ENCODE measurements at regions not wholly inside any gene's neighbourhood (a gene's known extent, or its start where the extent isn't known, plus 50 kb on each side); places are given as distances from the start of the nearest gene placed in this dataset.
A peak's percentile ranks its signal among the peaks of the same experiment; 100 is the strongest.

GRCh38 chr3:72698154-72698917 lies 149.9 kb downstream of the SHQ1 start:
- no peak for ATAC-seq

DNA sequence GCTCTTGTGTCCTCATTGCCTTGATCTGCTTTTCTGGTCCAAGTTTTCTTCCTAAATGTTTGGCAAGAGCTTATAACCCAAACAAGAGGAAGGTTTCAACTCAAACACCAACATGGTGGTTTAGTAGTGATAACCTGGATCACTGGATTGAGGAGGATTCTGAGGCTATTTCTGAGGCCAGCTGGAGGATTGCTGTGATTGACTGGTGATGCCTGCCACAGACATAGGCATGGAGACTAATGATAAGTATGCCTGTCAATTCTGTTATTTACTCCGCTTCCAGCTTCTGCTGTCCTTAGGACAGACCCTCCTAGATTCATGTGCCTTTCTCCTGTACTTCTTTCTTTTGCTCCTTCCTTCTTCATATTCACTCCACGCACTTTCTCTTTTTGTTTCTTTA lies 150.5 kb downstream of the SHQ1 start:
- ATAC-seq, result no peak

- no peak for ATAC-seq
Observed at GRCh38 chr3:72696815-72697214, 151.4 kb downstream of the SHQ1 start.

DNA sequence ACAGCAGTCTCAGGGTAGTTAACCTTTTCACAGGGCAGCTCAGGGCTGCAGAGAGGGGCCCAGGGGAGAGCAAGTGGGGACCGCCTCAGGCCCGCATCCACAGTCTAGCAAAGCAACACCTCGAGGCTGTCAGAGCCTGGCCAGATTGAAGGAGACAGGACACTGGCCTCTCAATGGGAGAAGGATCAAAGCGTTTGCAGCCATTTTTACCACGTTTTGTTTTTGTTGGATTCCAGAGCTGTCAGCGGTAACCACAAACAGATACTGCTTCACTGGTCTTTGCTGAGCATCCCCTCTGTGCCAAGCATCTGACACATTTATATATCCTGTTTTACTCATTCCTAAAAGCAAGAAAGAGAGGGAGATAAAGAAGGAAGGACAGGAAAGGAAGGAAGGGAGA lies 153.8 kb downstream of the SHQ1 start:
- no peak for ATAC-seq

GRCh38 chr3:72692990-72693389 lies 155.3 kb downstream of the SHQ1 start:
- no peak for ATAC-seq

- no peak for ATAC-seq
Observed at GRCh38 chr3:72690629-72691028, 157.6 kb downstream of the SHQ1 start.

GRCh38 chr3:72682936-72683452 lies 165.3 kb downstream of the SHQ1 start:
- peak; percentile 58 to 68 for ATAC-seq

DNA sequence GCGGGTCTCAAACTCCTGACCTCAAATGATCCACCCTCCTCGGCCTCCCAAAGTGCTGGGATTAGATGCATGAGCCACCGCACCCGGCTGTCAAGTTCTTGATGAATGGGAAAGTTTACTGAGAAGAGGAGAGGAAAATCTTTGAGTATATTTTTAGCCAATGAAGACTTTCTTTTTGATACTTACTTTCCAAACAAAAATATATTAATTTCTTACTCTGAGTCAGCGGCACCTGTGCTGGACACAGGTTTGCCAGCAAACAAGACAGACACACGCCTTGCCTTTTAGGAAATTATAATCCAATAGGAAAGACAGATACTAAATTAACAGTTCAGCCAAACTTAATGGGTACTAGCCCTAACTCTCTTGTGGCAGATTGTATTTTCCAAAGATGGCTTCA lies 166.6 kb downstream of the SHQ1 start:
- ATAC-seq, result no peak

DNA sequence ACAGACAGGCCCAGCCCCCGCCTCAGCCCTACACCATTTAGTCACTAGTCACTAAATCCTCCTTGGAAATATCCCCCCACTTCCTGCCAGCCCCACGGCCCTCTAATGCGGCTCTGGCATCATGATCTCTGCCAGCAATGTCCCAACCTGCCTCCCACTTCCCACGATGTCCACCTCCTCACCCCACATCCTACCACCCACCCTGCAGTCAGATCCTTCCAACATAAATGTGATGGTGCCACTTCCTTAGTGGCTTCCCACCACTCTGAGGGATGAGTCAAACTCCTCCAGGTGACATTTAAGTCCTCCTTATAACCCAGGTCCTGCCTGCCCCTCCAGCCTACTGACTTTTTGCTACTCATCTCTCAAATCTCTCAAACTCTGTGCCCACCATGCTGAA lies 167.5 kb downstream of the SHQ1 start:
- no peak for ATAC-seq

DNA sequence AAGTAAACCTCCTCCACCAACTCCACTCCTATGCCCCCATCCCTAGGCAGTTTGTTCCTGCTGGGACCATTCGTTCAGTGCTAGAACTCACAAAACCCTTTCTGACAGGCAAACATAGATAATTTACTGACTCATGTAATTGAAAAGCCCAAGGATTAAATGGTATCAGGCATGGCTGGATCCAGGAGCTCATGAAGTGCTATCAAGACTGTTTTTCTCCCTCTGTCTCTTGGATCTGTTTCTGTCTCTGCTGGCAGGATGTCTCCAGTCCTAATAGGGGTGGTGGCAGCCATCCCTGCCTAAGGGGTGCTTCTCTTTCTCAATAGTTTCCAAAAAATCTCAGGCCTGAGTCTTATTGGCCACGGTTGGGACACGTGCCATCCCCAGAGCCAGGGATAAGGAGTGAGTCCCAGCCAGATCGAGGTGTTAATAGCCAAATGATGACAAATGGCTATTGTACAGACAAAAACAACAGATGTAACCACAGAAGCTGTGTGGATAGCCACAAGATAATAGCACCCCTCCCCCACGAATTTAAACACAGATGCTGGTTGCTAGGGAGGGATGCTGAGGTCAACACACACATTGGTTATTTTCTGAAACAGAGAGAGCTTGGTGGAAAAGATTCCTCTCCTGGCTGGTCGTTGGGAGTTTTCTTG lies 168.6 kb downstream of the SHQ1 start:
- ATAC-seq, result no peak

GRCh38 chr3:72678867-72679266 lies 169.4 kb downstream of the SHQ1 start:
- ATAC-seq, result peak in 1 of 2 donors; percentile 44

GRCh38 chr3:72678380-72678779 lies 169.9 kb downstream of the SHQ1 start:
- ATAC-seq, result no peak

DNA sequence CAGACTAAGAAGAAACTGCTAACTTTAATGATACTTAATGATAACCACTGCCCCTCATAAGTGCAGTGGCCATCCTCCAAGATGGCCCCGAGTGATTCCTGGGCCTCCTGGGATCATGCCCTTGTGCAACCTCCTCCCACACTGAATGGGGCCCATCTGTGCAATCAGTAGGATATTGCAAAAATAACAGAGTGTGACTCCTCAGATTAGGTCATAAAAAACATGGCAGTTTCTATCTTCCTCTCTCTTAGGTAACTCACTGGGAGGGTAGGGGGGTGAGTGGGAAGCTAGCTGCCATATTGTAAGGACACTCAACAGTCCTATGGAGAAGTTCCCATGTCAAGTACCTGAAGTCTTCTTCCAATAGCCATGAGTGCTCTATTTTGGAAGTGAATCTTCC lies 173.0 kb downstream of the SHQ1 start:
- ATAC-seq, result no peak

DNA sequence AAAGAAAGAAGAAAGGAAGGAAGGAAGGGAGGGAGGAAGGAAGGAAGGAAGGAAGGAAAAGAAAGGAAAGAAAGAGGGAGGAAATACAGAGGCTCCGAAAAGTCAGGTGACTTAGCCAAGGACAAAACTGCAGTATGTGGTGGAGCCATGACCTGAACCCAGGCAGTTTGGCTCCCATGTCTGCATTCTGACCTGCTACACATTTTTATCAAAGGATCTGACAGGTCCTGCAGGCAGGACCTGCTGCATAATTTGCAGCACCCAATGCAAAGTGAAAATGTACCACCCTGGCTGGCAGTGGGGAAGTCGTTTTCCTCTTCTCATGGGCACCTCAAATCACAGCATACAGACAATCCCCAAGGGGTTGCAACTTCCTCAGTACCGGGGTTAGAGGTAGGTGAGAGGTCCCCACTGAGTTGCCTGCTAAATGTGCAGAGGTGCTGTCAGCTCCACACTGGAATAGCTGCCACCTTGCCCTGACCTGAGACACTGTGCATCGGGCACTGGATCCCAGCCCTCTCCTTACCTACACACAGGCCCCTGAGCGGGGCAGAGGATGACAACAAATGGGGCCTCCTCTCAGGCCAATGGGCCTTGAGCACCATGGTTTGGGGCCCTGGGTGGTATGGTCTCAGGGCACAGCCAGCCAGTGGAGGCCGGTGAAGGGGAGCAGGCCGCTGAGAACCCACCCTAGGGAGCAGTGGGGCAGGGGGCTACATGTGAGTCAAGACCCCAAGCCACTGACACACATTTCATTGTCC lies 175.1 kb downstream of the SHQ1 start:
- no peak for ATAC-seq

- no peak for ATAC-seq
Observed at GRCh38 chr3:72669224-72669623, 179.0 kb downstream of the SHQ1 start.

GRCh38 chr3:72666447-72666755 lies 181.8 kb downstream of the SHQ1 start:
- ATAC-seq, result no peak

GRCh38 chr3:72665701-72666446 lies 182.4 kb downstream of the SHQ1 start:
- peak; percentile 41 for ATAC-seq

DNA sequence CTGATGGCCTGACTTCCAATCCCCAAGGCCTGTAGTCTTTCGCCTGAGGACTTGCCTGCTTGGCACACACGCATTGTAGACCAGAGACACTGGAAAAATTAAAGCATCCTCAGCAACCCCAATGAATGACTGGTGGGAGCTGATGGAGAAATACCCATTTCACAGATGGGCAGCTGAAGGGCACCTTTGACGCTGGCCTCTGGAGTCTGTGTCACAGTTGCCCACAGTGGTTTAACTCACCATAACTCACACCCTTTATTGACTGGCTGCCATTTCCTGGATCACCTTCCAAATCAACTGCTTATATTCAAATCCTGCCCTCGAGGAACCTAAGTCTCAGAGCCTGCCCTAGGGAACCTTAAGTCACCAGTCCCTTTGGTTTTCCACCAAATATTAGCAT lies 183.1 kb downstream of the SHQ1 start:
- ATAC-seq, result no peak

GRCh38 chr3:72664184-72664975 lies 183.9 kb downstream of the SHQ1 start:
- no peak for ATAC-seq

DNA sequence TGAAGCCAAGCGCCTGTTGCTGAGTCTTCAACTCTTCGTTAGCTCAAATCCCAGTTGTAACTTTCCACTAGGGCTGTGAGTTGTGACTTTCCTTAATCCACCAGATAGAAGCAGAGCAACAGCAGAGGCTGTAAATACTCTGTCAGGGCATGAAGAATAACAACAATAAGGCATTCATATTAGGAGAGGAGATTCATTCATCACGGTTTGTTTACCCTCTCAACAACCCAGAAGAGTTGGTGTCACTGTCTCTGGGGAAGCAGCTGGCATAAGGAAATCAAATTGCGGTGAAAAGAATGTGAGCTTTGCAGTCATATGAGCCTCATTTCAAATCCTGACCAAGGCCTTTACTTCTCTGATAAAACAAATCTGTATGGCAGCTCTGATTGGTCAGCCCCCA lies 184.8 kb downstream of the SHQ1 start:
- no peak for ATAC-seq

GRCh38 chr3:72661115-72661457 lies 187.2 kb downstream of the SHQ1 start:
- no peak for ATAC-seq
